ENCODE measurements at regions not wholly inside any gene's neighbourhood (a gene's known extent, or its start where the extent isn't known, plus 50 kb on each side); places are given as distances from the start of the nearest gene placed in this dataset.
"Not testable (repeated sequence)": the region's sequence is repeated elsewhere in the genome, so short reads cannot be mapped to it uniquely, and the experiment has no call there.

DNA sequence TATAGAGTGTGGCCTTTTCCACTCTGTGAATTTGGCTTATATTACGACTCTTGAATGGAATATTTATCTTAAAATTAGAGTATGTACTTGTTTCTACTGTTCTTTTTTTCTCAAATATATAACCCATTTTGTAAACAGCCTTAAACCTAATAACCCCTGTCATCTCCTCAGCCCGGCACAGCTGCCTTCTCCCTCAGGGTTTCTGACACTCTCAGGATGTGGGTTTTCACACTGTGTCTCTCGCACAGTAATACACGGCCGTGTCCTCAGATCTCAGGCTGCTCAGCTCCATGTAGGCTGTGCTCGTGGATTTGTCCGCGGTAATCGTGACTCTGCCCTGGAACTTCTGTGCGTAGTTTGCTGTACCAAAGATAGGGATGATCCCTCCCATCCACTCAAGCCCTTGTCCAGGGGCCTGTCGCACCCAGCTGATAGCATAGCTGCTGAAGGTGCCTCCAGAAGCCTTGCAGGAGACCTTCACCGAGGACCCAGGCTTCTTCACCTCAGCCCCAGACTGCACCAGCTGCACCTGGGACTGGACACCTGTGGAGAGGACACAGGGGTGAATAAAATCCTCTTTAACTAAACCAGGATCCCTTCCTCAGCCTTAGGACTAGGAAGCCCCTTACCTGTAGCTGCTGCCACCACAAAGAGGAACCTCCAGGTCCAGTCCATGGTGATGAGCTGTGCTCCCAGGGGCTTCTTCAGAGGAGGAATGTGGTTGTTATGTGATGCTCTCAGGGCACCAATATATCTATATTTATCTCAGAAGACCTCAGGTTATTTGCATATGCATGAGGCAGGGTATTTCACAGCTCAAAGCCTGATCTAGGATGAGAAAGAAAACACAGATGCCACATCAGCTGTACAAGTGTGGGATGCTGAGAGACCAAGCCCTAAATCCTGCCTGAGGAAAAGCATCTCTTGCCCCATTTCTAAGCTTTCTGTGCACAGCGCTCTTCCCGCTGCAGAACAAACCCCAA, 1188.4 kb downstream of the TMEM121 start:
- H3K4me1 Mint-ChIP-seq (ENCODE audit: low read depth); H3K27ac Mint-ChIP-seq: not testable (repeated sequence)

DNA sequence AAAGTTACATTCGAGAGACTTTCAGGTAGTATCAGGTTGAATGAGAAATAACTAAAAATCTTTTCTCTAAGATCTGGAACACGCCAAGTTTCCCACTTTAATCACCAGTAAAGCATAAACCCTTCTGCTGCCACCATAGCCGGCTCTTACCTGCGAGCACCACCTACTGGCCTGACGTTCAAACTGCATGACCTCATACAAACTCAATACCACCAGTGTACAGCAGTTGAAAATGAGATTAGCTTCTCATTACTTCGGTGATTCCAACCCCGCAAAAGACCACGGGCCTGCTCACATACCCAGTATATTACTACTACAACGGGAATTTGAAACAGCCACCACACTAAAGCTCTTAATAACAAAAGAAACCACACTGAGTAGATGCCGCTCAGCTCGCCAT, 1191.2 kb downstream of the TMEM121 start:
- not testable (repeated sequence) for H3K9me3 Mint-ChIP-seq; H3K4me3 Mint-ChIP-seq; H3K36me3 Mint-ChIP-seq (ENCODE audit: low read depth); H3K4me1 Mint-ChIP-seq (ENCODE audit: low read depth); H3K27ac Mint-ChIP-seq; H3K27me3 Mint-ChIP-seq (ENCODE audit: low read depth)

More for the DNA sequence above, 1188.4 kb downstream of the TMEM121 start:
- not testable (repeated sequence) for H3K9me3 Mint-ChIP-seq; H3K36me3 Mint-ChIP-seq (ENCODE audit: low read depth); H3K4me3 Mint-ChIP-seq
- H3K27me3 Mint-ChIP-seq (ENCODE audit: low read depth): peaks cover 19% of the 10 kb centered on the region

DNA sequence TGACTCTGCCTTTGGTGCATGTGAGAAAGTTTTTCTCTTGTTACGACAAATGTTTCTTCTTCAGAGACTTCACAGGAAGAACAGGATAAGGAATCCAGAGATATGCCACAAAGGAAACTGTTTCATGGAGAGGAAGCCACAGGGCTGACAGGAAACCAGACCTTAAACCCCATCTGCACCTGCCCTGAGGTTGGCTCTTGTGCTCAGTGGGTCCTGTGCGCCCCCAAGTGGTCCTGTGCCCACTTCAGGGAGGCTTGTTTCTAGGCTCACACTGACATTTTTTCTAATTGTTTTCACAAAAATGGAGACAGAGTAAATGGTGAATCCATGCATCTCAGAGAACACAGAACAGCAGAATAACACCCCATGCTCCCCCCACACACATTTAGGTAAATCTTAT, 1193.5 kb downstream of the TMEM121 start:
- H3K9me3 Mint-ChIP-seq; H3K27me3 Mint-ChIP-seq (ENCODE audit: low read depth); H3K27ac Mint-ChIP-seq; H3K4me3 Mint-ChIP-seq; H3K36me3 Mint-ChIP-seq (ENCODE audit: low read depth); H3K4me1 Mint-ChIP-seq (ENCODE audit: low read depth): not testable (repeated sequence)

DNA sequence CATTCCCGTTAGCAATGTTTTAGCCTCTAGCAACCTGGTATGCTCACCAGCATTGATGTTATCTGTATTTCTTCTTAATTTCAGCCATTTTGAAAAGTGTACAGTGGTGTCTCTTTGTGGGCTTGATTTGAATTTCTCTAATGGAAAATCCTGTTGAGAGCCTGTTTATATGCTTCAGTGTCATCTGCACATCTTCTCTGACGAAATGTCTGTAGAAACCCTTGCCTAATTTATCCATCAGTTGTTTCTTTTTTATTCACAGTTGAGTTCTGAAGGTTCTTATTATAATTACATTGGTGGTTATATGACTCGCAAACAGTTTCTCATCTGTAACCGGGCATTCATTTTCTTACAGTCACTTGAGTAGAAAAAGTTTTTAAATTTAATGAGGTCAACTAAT, 1195.5 kb downstream of the TMEM121 start:
- not testable (repeated sequence) for H3K36me3 Mint-ChIP-seq (ENCODE audit: low read depth); H3K27me3 Mint-ChIP-seq (ENCODE audit: low read depth); H3K9me3 Mint-ChIP-seq; H3K27ac Mint-ChIP-seq; H3K4me3 Mint-ChIP-seq; H3K4me1 Mint-ChIP-seq (ENCODE audit: low read depth)

DNA sequence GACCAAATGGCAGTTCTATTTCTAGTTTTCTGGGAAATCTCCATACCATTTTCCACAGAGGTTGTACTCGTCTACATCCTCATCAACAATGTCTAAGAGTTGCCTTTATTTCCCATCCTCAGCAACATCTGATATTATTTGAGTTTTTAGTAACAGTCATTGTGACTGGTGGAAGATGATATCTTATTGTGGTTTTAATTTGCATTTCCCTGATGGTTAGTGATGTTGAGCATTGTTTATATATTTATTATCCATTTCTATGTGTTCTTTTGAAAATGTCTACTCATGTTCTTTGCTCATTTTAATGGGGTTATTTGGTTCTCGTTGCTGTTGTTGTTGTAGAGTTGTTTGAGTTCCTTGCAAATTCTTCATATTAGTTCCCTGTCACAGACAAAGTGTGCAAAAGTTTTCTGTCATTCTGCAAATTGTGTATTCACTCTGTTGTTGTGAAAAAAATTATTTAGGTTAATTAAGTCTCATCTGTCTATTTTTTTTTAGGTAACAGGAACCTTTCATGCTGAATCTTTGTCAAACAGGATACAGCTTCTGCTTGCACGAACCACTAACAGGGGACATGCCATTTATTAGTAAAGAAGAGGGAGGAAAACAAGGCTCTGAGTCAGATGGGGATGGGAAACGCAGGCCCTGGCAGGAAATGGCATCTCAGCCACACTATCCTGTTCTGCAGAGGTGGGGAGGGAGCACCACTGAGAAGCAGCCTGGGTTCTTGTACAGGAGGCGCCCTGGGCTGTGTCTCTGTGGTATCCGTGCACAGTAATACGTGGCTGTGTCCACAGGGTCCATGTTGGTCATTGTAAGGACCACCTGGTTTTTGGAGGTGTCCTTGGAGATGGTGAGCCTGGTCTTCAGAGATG, 1196.7 kb downstream of the TMEM121 start:
- not testable (repeated sequence) for H3K4me3 Mint-ChIP-seq; H3K36me3 Mint-ChIP-seq (ENCODE audit: low read depth); H3K4me1 Mint-ChIP-seq (ENCODE audit: low read depth); H3K27ac Mint-ChIP-seq; H3K9me3 Mint-ChIP-seq; H3K27me3 Mint-ChIP-seq (ENCODE audit: low read depth)

DNA sequence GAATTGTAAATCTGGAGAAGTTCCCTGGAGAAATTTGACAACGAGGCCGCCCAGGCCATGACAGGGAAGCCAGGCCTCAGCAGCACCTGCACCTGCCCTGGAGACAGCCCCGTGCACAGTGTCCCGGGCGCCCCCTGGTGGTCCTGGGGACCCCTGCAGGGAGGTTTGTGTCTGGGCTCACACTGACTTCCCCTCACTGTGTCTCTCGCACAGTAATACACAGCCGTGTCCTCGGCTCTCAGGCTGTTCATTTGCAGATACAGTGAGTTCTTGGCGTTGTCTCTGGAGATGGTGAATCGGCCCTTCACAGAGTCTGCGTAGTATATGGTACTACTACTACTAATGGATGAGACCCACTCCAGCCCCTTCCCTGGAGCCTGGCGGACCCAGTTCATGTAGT, 1201.6 kb downstream of the TMEM121 start:
- not testable (repeated sequence) for H3K36me3 Mint-ChIP-seq (ENCODE audit: low read depth); H3K4me3 Mint-ChIP-seq; H3K27ac Mint-ChIP-seq; H3K4me1 Mint-ChIP-seq (ENCODE audit: low read depth); H3K27me3 Mint-ChIP-seq (ENCODE audit: low read depth); H3K9me3 Mint-ChIP-seq

DNA sequence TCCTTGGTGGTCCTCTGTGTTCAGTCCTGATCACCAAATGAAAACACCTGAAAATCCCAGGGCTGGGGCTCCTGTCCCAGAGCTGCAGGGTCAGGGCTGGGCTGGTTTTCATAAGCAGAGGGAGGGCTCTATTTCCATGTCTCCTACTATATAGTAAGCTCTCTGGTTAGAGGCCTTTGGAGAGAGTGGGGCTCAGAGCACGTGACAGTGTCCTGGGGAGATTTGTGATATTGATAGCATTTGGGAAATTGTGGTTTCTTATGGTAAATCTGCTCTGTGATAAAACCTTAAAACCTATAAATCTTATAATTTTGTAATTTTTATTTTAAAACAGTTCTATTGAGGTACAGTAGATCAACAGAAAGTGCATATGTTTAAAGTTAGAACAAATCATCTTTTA, 1202.2 kb downstream of the TMEM121 start:
- no peaks in the 10 kb centered on the region for H3K27me3 Mint-ChIP-seq (ENCODE audit: low read depth)
- no peaks in the 10 kb centered on the region for H3K4me1 Mint-ChIP-seq (ENCODE audit: low read depth)
- H3K4me3 Mint-ChIP-seq: no peak overlapping the region
- no peaks in the 10 kb centered on the region for H3K9me3 Mint-ChIP-seq
- no peaks in the 10 kb centered on the region for H3K36me3 Mint-ChIP-seq (ENCODE audit: low read depth)
- H3K27ac Mint-ChIP-seq: no peak overlapping the region

DNA sequence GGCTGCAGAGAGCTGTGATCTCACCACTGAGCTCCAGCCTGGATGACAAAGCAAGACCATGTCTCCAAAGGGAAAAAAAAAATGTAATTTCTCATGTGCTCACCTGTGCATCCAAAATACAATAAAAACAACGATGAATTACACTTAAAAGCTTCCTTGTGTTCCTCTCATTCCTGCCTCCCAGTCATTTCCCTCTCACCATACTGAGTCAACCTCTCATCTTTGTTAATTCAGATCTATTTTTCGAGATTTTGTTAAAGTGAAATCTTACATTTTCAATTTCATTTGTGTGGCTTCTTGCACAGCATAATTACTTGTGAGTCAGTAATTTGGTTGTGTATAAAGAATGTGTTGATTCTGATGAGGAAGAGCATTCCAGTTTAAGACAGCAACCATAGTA, 1203.2 kb downstream of the TMEM121 start:
- H3K27me3 Mint-ChIP-seq (ENCODE audit: low read depth): no peaks in the 10 kb centered on the region
- no peak overlapping the region for H3K4me3 Mint-ChIP-seq
- no peak overlapping the region for H3K27ac Mint-ChIP-seq
- H3K9me3 Mint-ChIP-seq: no peaks in the 10 kb centered on the region
- H3K4me1 Mint-ChIP-seq (ENCODE audit: low read depth): no peaks in the 10 kb centered on the region
- no peaks in the 10 kb centered on the region for H3K36me3 Mint-ChIP-seq (ENCODE audit: low read depth)

DNA sequence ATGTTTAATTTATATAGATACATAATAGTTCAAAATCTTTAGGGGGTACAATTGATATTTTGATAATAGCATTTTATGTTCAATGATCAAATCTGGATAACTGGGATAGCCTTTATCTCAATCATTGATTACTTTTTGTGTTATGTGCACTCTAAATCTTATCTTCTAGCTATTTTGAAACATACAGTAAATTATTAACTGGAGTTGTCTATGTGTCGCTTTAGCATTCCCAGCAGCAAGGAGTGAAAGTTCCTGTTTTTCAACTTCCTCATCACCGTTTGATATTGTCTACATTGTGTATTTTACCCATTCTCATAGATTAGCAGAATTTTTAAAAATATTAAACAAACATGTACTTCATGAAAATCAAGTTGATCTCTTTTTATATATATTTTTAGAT, 1207.4 kb downstream of the TMEM121 start:
- Mint-ChIP-seq H3K9me3 (no peaks in the 10 kb centered on the region), H3K27ac (no peak overlapping the region), H3K27me3 (ENCODE audit: low read depth) (no peaks in the 10 kb centered on the region), H3K4me3 (no peak overlapping the region), H3K4me1 (ENCODE audit: low read depth) (no peaks in the 10 kb centered on the region), H3K36me3 (ENCODE audit: low read depth) (no peaks in the 10 kb centered on the region)

DNA sequence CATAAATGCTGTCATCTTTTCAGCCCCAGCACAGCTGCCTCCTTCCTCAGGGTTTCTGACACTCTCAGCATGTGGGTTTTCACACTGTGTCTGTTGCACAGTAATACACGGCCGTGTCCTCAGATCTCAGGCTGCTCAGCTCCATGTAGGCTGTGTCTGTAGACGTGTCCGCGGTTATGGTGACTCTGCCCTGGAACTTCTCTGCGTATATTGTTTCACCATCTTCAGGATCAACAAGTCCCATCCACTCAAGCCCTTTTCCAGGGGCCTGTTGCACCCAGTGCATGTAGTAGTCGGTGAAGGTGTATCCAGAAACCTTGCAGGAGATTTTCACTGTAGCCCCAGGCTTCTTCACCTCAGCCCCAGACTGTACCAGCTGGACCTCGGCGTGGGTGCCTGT, 1210.6 kb downstream of the TMEM121 start:
- no peaks in the 10 kb centered on the region for H3K9me3 Mint-ChIP-seq
- H3K4me3 Mint-ChIP-seq: no peak overlapping the region
- H3K27me3 Mint-ChIP-seq (ENCODE audit: low read depth): no peaks in the 10 kb centered on the region
- no peak overlapping the region for H3K27ac Mint-ChIP-seq
- H3K36me3 Mint-ChIP-seq (ENCODE audit: low read depth): no peaks in the 10 kb centered on the region
- H3K4me1 Mint-ChIP-seq (ENCODE audit: low read depth): no peaks in the 10 kb centered on the region

DNA sequence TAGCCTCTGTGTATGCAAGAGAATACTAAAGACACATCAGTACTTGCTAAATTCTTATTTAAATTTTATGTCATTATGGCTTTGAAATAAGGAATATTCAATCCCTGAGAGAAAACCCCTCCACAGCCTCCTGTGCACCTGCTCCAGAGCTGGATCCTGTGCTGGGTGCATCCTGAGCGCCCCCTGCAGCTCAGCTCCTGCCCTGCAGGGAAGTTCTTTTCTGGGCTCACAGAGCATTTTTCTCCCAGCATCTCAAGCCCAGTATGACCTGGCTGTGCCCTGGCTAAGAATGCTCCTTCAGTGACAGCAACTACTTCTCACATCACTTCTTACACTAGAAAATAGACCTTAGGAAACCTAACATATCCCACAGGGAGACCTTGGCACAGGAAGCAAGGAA, 1211.7 kb downstream of the TMEM121 start:
- Mint-ChIP-seq H3K9me3 (no peaks in the 10 kb centered on the region), H3K27me3 (ENCODE audit: low read depth) (no peaks in the 10 kb centered on the region), H3K27ac (no peak overlapping the region), H3K36me3 (ENCODE audit: low read depth) (no peaks in the 10 kb centered on the region), H3K4me1 (ENCODE audit: low read depth) (no peaks in the 10 kb centered on the region), H3K4me3 (no peak overlapping the region)

DNA sequence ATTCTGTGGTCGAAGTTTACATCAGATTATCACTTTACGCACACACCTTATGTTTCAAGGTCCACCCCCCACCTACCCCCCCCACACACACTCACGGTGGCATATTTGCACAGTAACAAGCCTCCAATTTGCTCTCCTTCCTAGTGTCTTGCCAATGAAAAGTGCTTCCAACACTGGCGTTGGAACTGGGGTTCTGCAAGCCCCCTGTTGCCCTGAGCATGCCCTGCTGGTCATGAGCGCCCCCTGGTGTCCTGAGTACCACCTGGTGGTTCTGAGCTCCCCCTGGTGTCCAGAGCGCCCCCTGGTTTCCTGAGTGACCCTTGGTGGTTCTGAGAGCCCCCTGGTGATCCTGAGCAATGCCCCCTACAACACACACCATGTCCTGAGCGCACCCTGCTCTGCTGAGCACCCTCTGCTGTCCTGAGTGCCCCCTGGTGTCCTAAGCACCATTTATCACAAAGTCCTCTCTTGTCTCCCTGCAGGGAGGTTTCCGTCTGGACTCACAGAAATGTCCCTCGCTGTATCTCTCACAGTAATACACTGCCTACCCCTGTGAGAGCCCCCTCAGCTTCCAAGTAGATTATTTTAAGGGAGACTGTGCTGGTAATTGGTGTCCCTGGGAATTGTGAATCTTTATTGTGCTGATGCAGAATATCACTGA, 1212.3 kb downstream of the TMEM121 start:
- H3K36me3 Mint-ChIP-seq (ENCODE audit: low read depth); H3K27ac Mint-ChIP-seq; H3K4me1 Mint-ChIP-seq (ENCODE audit: low read depth); H3K27me3 Mint-ChIP-seq (ENCODE audit: low read depth); H3K9me3 Mint-ChIP-seq; H3K4me3 Mint-ChIP-seq: not testable (repeated sequence)

DNA sequence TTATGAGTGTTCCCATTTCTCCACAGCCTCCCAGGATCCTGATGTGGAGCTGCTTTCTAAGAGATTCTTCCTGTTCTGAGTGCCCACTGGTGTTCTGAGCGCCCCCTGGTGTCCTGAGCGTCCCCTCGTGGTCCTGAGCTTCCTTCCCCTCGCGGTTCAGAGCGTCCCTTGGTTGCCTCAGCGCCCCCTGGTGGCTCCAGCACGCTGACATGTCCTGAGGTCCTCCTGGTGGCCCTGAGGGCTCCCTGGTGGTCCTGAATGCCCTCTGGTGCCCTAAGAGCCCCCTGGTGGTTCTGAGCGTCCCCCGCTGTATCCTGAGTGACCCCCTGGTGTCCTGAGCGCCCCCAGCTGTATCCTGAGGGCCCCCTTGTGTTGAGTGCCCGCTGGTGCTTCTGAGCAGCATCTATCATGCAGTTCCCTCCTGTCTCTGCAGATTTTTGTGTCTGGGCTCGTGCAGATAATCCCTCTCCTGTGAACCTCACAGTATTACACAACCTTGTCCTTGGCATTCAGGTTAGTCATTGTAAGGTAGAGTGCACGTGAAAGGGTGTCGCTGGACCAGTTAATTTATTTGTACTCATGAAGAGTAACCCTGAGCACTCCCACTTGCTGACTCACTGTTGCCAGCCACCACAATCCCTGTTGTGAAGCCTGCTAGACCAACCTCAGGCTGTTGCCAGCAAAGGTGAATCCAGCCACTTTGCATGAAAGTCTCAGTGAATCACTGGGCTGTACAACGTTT, 1214.9 kb downstream of the TMEM121 start:
- not testable (repeated sequence) for H3K27me3 Mint-ChIP-seq (ENCODE audit: low read depth); H3K4me1 Mint-ChIP-seq (ENCODE audit: low read depth); H3K27ac Mint-ChIP-seq; H3K4me3 Mint-ChIP-seq; H3K9me3 Mint-ChIP-seq; H3K36me3 Mint-ChIP-seq (ENCODE audit: low read depth)

DNA sequence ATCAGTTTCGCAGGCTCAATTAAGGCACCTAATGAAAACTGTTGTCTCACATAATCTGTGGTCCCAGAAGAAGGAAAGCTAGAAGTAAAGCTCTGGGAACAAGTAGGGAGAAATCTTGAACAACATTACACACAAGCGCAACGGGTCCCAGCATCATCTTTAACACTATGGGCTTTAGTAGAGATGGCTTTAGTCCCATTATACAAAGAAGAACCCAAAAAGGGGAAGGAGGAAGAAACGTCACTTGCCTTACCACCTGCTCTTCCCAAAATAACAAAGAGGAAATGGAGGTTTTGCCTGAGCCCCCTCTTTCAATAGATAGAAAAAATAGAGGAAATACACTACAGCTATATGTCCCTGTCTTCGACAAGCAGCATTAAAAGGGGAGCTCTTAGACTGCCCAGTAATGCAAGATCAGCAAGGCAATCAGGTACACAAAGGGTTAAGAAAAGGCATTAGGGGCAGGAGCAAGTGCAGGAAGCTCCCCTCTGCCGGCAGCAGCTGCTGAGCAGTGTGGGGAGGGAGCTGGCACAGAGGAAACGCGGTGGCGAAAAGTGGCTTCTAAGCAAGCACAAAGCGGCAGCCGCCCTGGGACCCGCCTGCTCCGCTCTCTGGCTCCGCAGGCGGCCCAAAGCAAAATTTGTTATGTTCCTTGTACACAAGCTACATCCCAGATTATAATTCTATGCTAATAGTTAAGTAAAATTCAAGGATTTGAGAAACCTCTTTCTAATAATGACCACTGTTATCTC, 1218.8 kb downstream of the TMEM121 start:
- not testable (repeated sequence) for H3K9me3 Mint-ChIP-seq; H3K4me3 Mint-ChIP-seq; H3K4me1 Mint-ChIP-seq (ENCODE audit: low read depth); H3K27me3 Mint-ChIP-seq (ENCODE audit: low read depth); H3K36me3 Mint-ChIP-seq (ENCODE audit: low read depth); H3K27ac Mint-ChIP-seq
